Fibroblast of lung (primary cell): ENCODE measurements at regions not wholly inside any gene's neighbourhood (a gene's known extent, or its start where the extent isn't known, plus 50 kb on each side); places are given as distances from the start of the nearest gene placed in this dataset.

Experiments
- EZH2 ChIP-seq: IDR thresholded peaks from 2 replicates; pipeline ENCODE4 v1.5.1; 2012; ENCODE audit warnings: low read length, control low read depth, mild to moderate bottlenecking; ENCODE audit errors: missing control alignments
- TF ChIP-seq, protein P1 (sequence below), 2 donors: IDR thresholded peaks in 1 of 2; conservative IDR thresholded peaks in 1 of 2; 1 replicate in 1 of 2; 2 replicates in 1 of 2; pipeline ENCODE4 v1.5.1; 2011 to 2012; ENCODE audit warnings: low read length in 2 of 2, control low read depth in 1 of 2, inconsistent platforms in 1 of 2, low read depth in 1 of 2, mild to moderate bottlenecking in 1 of 2

DNA sequence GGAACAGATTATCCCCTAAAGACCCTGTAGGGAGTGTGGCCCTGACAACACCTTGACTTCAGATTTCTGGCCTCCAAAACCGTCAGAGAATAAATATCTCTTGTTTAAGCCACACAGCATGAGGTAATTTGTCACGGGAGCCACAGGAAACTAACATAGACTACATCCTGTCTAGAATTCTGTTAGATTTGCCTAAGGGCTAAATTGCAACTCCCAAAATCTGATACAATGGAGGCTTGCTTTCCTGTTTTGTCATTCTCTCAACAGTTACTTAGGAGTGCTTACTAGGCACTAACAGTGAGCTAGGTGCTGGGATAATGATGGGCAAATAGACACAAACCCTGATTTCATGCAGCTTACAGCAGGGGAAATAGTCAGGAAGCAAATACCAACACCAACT is 141.6 kb downstream of the MIS18A start:
- TF ChIP-seq, protein P1, sequence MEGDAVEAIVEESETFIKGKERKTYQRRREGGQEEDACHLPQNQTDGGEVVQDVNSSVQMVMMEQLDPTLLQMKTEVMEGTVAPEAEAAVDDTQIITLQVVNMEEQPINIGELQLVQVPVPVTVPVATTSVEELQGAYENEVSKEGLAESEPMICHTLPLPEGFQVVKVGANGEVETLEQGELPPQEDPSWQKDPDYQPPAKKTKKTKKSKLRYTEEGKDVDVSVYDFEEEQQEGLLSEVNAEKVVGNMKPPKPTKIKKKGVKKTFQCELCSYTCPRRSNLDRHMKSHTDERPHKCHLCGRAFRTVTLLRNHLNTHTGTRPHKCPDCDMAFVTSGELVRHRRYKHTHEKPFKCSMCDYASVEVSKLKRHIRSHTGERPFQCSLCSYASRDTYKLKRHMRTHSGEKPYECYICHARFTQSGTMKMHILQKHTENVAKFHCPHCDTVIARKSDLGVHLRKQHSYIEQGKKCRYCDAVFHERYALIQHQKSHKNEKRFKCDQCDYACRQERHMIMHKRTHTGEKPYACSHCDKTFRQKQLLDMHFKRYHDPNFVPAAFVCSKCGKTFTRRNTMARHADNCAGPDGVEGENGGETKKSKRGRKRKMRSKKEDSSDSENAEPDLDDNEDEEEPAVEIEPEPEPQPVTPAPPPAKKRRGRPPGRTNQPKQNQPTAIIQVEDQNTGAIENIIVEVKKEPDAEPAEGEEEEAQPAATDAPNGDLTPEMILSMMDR (conservative IDR thresholded peaks at IDR 0.05 in 1 of 2, IDR thresholded peaks at IDR 0.05 in 1 of 2; ENCODE audit: low read depth in 1 of 2, low read length in 2 of 2), result no peak
- no peak for TF ChIP-seq EZH2
